Effector CD4-positive, alpha-beta T cell (primary cell): ENCODE measurements at regions not wholly inside any gene's neighbourhood (a gene's known extent, or its start where the extent isn't known, plus 50 kb on each side); places are given as distances from the start of the nearest gene placed in this dataset.
"Not testable (repeated sequence)": the region's sequence is repeated elsewhere in the genome, so short reads cannot be mapped to it uniquely, and the experiment has no call there.

Experiments
- DNase-seq: peaks from one replicate; pipeline ENCODE4 v3.0.0-alpha.2; 2020

- DNase-seq = no peak
These were observed 137.8 kb upstream of the FRG1 start for GRCh38 chr4:189802884-189803283.

- DNase-seq = no peak
These were observed 135.8 kb upstream of the FRG1 start for GRCh38 chr4:189804894-189805293.

GRCh38 chr4:189806506-189806905, 134.2 kb upstream of the FRG1 start:
- DNase-seq = no peak

DNA sequence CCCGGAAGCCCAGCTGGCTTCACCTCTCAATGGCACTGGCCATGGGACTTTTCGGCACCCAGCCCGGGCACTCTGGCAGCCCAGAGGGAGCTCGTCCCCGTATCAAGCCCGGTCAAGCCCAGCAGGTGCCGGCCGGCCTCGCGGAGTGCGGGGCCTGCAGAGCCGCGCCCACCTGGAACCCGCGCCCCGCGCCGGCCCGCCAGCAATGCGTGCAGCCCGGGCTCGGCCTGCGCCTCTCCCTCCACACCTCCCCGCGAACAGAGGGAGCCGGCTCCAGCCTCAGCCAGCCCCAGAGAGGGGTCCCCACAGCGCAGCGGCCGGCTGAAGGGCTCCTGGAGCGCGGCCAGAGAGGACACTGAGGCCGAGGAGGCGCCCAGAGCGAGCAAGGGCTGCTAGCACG, 133.6 kb upstream of the FRG1 start:
- no peak for DNase-seq

DNA sequence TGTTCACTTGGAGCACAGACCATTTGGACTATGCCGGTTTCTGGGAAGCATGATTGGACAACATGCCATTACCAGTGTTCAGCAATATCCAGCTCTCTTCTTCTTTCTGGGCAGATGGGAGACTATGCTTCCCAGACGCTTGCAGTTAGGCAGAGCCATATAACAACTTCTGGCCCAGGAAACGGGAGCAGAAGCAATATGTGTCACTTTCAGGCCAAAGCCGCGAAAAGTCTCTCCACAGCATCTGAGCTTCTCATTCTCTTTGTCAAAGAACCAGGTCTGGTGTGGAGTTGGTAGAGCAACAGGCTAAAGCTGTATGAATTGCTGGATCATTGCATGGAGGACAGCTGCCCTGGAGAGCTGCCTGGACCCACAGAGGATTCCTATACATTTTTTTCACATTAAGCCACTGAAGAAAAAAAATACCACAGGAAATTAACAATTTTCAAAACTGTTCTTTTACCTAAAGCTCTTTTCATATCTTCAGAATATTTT, 131.4 kb upstream of the FRG1 start:
- no peak for DNase-seq

DNA sequence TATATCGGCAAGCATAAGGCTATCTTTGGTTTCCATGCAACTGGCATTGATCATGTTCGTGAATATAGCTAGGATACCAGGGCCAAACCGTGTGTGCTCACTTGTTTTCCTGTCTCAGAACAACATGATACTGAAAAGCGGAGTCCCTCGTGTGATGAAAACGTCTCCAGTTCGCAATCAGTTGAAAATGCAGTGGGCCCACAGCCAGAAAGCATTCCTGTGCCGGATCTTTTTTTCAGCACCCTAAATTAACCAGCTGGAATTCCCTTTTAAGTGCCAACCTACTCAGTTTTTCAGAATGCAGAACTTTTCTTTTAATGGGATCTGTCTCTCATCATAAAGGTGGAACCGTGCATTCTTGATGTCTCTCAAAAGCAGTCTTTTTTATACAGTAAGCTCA, 130.8 kb upstream of the FRG1 start:
- no peak for DNase-seq

- DNase-seq = not testable (repeated sequence)
These were observed 130.1 kb upstream of the FRG1 start for GRCh38 chr4:189810318-189811181.

DNA sequence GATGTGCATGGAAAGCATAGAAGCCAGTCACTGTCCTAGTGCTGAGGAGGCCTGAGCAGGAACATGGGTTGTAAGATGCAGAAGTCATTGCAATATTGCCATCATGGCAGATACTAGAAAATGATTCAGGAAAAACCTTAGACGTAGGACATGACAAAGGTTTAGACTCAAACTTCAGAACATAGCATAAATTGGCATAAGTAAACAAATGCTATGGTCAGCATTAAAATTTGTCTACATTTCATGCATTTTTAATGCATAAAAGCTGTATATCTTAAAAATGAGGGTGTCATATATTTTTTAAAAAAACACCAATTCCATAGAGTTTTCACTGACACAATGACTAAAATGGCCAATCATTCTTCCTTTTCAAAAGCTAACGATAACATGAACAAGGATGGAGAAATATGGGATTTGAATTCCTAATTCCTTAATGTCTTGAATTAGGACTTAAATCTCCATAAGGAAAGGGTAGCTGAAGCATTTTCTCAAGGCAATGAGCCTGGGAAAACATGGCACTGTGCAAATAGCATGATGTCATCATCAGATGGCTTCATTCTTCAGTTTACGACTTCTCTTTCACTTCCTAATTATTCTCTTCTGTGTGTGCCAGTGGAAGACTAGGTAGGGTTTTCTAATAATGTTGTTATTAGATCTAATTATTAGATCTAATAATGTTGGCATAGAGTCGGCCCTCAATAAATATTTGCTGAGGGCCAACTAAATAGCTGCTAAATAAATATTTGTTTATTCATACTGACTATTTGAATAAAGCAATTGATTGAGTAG, 125.1 kb upstream of the FRG1 start:
- no peak for DNase-seq

GRCh38 chr4:189822326-189822725, 118.3 kb upstream of the FRG1 start:
- no peak for DNase-seq

DNA sequence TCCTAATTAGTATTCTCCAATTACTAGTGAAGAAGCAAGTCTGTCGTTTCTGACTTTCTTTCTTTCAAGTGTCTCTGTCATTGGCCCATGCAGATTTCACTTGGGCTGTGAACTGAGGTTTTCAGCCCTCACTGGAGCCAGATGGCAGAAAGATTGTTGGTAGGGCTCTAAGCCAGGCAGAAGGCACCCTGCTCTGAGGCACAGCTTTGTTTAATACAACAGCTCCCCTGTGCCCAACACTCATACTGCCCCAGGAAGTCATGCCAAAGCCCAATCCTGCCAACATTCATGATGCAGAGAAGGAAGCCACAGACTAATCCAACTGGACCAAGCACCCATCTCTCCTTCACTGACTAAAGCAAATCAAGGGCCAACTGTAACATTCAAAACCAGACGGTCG, 117.1 kb upstream of the FRG1 start:
- no peak for DNase-seq

GRCh38 chr4:189825466-189825865, 115.2 kb upstream of the FRG1 start:
- DNase-seq = no peak

DNA sequence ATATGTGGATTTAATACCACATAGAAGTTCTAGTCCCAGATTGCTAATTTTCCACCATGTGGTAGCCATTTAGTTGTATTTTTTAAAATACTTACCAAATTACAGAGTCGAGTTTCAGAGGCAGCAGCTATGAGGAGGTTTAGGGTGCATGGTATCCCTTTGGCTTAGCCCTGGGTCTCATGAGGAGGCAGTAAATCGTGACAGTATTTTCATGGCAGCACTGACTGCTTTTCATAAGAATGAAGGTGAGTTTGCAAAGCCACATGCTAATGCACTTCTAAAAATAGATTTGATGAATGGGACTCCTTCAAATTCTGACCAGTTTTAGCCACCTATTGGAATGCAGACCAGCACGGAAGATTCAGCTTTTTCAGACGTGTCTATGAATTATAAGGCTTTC, 114.0 kb upstream of the FRG1 start:
- no peak for DNase-seq

- DNase-seq = no peak
These were observed 112.5 kb upstream of the FRG1 start for GRCh38 chr4:189828081-189828697.

- no peak for DNase-seq
These were observed 108.1 kb upstream of the FRG1 start for GRCh38 chr4:189832528-189832927.

DNA sequence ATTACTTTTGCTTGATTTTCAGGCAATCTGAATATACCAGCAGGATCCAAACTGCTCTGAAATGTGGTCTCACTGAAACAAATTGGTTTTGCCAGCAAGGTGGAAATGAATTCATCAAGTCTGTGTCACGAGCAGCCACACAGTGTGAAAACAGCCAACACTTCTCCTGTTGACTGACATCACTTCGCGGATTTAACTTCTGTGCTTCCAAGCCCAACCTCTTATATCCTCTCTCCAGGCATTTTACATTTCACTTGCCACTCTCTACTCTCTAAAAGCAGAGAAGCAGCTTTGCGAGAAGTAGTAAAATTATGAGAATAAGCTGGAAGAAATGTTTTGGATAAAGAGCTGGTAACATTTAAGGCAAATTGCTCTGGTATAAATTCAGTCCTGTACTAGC, 106.1 kb upstream of the FRG1 start:
- DNase-seq = no peak

DNA sequence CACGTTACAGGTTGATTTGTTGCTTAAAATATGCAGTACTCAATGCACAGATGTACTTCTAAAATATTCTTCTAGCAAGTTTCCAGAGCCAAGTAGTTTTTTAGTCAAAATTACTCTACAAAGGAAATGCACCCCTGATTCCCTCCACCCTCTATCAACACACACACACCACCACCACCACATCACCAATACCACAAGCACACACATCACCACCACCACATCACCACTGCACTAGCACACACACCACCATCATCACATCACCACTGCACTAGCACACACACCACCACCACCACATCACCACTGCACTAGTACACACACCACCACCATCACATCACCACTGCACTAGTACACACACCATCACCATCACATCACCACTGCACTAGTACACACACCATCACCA, 105.2 kb upstream of the FRG1 start:
- no peak for DNase-seq

GRCh38 chr4:189837471-189837870, 103.2 kb upstream of the FRG1 start:
- no peak for DNase-seq

DNA sequence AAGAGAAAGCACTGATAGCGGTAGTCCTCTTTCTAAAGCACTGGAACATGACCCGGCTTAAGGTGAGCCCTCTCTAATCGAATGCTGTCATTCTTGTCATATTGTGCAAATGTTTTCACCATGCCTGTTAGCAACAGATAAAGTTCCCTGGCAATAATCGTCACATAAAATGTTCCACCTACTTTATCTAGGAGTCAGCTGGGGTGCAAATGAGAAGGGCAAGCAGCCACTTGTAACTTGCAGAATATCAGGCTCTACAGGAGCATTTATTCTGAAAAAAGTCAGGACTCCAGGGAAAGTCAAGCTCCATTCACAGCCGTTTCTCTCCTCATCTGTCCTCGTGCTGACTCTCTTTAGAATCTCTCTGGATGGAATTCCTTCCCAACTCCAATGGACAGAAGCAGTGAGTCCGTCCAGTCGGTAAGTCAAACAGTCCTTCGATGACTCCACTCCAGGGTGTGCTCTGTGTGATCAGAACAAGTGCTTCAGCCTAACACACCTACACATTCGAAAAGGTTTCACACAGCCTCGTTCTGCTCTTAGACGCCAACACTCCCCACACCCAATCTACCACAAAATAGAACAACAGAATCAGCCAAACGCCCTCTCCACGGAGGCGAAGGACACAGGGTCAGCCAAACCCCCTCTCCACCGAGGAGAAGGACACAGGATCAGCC, 101.7 kb upstream of the FRG1 start:
- DNase-seq = no peak

- no peak for DNase-seq
These were observed 100.3 kb upstream of the FRG1 start for GRCh38 chr4:189840356-189840755.

DNA sequence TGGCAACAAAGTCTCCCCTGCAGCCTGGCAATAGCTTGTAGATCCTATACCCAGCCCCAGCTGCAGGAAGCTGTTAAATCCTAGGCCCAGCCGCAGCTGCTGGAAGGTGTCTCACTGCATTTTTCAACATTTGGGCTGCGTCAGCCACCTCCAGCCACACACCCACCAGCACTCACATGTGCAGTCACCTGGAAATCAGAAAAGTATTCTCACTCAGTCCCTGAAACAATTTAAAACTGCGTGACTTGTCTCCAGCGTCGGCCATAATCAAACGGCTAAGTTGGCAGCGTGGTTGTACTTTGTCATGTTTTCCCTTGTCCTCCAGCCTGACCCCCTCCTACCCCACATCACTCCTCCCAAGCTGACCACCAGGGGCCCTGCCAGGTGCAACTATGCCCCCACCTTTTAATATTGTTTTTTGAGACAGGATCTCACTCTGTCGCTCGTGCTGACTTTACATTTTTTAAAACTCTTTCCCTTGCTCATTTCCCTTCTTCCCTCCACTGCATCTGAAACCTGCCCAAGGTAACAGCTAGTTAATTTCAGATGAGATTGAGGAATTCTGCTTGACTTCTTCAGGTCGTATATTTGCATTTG, 97.2 kb upstream of the FRG1 start:
- no peak for DNase-seq

- DNase-seq = no peak
These were observed 95.4 kb upstream of the FRG1 start for GRCh38 chr4:189845145-189845846.

- DNase-seq = not testable (repeated sequence)
These were observed 94.6 kb upstream of the FRG1 start for GRCh38 chr4:189846094-189846493.
